ENCODE measurements at regions not wholly inside any gene's neighbourhood (a gene's known extent, or its start where the extent isn't known, plus 50 kb on each side); places are given as distances from the start of the nearest gene placed in this dataset.

GRCh38 chr9:12414514-12414913 lies 278.7 kb upstream of the TYRP1 start:
- Histone ChIP-seq H3K9me2 (ENCODE audit: insufficient read depth) (no peaks in the 10 kb centered on the region), H3K79me2 (ENCODE audit: low read depth) (no peaks in the 10 kb centered on the region), H3K27ac (no peak overlapping the region), H4K20me1 (ENCODE audit: insufficient read depth) (no peaks in the 10 kb centered on the region), H3F3A (ENCODE audit: insufficient read depth, low read depth) (no peaks in the 10 kb centered on the region), H3K4me2 (no peak overlapping the region), H3K4me1 (replicated peaks; ENCODE audit: insufficient read depth) (no peaks in the 10 kb centered on the region), H3K27me3 (ENCODE audit: insufficient read depth, low read depth) (no peaks in the 10 kb centered on the region), H3K4me3 (no peak overlapping the region), H3K9me3 (ENCODE audit: insufficient read depth, low read depth) (no peaks in the 10 kb centered on the region), H3K36me3 (ENCODE audit: low read depth) (no peaks in the 10 kb centered on the region), H2AFZ (no peak overlapping the region)
- ChIA-PET POLR2A (ENCODE audit: unreplicated experiment) (no interaction called here), CTCF (no interaction called here)
- no TSS peak for BruUV-seq (replicated peaks)
- TF ChIP-seq CTCF (conservative IDR thresholded peaks at IDR 0.05) (no peak), EZH2 (IDR thresholded peaks at IDR 0.05; ENCODE audit: low read depth) (no peak)
- no peak for DNase-seq
- intact Hi-C loops (cut with micrococcal nuclease; ENCODE audit: unreplicated experiment): no loop called here

- H3K9me2 ChIP-seq (ENCODE audit: insufficient read depth): no peaks in the 10 kb centered on the region
- TF ChIP-seq EZH2 (IDR thresholded peaks at IDR 0.05; ENCODE audit: low read depth): no peak
- no peak for TF ChIP-seq CTCF (conservative IDR thresholded peaks at IDR 0.05)
- no peaks in the 10 kb centered on the region for H3K27me3 ChIP-seq (ENCODE audit: insufficient read depth, low read depth)
- H3K36me3 ChIP-seq (ENCODE audit: low read depth): no peaks in the 10 kb centered on the region
- BruUV-seq (replicated peaks): no TSS peak
- ChIA-PET CTCF (no interaction called here), POLR2A (ENCODE audit: unreplicated experiment) (no interaction called here)
- intact Hi-C loops (cut with micrococcal nuclease; ENCODE audit: unreplicated experiment): no loop called here
- H3K4me1 ChIP-seq (replicated peaks; ENCODE audit: insufficient read depth): no peaks in the 10 kb centered on the region
- DNase-seq: no peak
- H3K4me2 ChIP-seq: no peak overlapping the region
- no peaks in the 10 kb centered on the region for H4K20me1 ChIP-seq (ENCODE audit: insufficient read depth)
- no peaks in the 10 kb centered on the region for H3F3A ChIP-seq (ENCODE audit: insufficient read depth, low read depth)
- no peaks in the 10 kb centered on the region for H3K9me3 ChIP-seq (ENCODE audit: insufficient read depth, low read depth)
- H2AFZ ChIP-seq: no peak overlapping the region
- H3K27ac ChIP-seq: no peak overlapping the region
- H3K79me2 ChIP-seq (ENCODE audit: low read depth): no peaks in the 10 kb centered on the region
- no peak overlapping the region for H3K4me3 ChIP-seq
Measured at GRCh38 chr9:12415361-12415760, 277.8 kb upstream of the TYRP1 start.

GRCh38 chr9:12416716-12417115 lies 276.5 kb upstream of the TYRP1 start:
- no TSS peak for BruUV-seq (replicated peaks)
- TF ChIP-seq CTCF (conservative IDR thresholded peaks at IDR 0.05) (no peak), EZH2 (IDR thresholded peaks at IDR 0.05; ENCODE audit: low read depth) (no peak)
- intact Hi-C loops (cut with micrococcal nuclease; ENCODE audit: unreplicated experiment): no loop called here

More at GRCh38 chr9:12416716-12417115, 276.5 kb upstream of the TYRP1 start:
- no peaks in the 10 kb centered on the region for H3K27me3 ChIP-seq (ENCODE audit: insufficient read depth, low read depth)
- no peaks in the 10 kb centered on the region for H3K9me3 ChIP-seq (ENCODE audit: insufficient read depth, low read depth)
- no peaks in the 10 kb centered on the region for H3K4me1 ChIP-seq (replicated peaks; ENCODE audit: insufficient read depth)
- H4K20me1 ChIP-seq (ENCODE audit: insufficient read depth): no peaks in the 10 kb centered on the region
- no peak overlapping the region for H3K27ac ChIP-seq
- H3K4me2 ChIP-seq: no peak overlapping the region
- CTCF ChIA-PET: no interaction called here
- no peaks in the 10 kb centered on the region for H3K36me3 ChIP-seq (ENCODE audit: low read depth)
- no peaks in the 10 kb centered on the region for H3K9me2 ChIP-seq (ENCODE audit: insufficient read depth)
- POLR2A ChIA-PET (ENCODE audit: unreplicated experiment): no interaction called here
- H3K79me2 ChIP-seq (ENCODE audit: low read depth): no peaks in the 10 kb centered on the region
- no peak for DNase-seq
- H3K4me3 ChIP-seq: no peak overlapping the region
- H2AFZ ChIP-seq: no peak overlapping the region
- H3F3A ChIP-seq (ENCODE audit: insufficient read depth, low read depth): no peaks in the 10 kb centered on the region

All from PC-9 (cell line).